ENCODE measurements at regions not wholly inside any gene's neighbourhood (a gene's known extent, or its start where the extent isn't known, plus 50 kb on each side); places are given as distances from the start of the nearest gene placed in this dataset.

DNA sequence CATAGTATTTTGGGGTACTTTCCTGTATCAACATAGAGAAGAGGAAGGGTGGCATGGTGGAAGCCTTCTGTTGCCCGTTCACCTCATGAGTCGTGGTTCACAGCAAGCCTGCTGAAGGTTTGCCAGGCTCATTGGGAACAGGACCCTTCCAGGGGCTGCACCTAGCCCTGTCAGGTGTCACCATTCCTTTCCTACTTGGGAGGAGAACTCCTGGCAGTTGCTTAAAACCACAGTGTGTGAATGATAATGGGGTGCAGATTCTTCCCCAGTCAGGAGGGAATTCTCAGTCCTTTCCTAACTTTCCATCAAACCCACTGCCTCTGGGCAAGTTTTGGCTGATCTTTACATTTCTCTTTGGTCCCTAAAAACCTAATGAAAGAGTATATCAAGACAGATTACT is 99.4 kb upstream of the CTNND2 start:
- H3K4me3 Mint-ChIP-seq: no peak overlapping the region
- peaks cover 2% of the 10 kb centered on the region for H3K27me3 Mint-ChIP-seq (ENCODE audit: insufficient read depth, low read depth)
- no peak overlapping the region for H3K27ac Mint-ChIP-seq
- H3K9me3 Mint-ChIP-seq: peaks cover 12% of the 10 kb centered on the region
- H3F3A ChIP-seq (ENCODE audit: low read depth): no peaks in the 10 kb centered on the region
- no peaks in the 10 kb centered on the region for H3K4me1 ChIP-seq
- peak overlapping the region; percentile 38 for H2AFZ ChIP-seq (replicated peaks)
- H3K4me2 ChIP-seq: no peak overlapping the region
- no peak for DNase-seq (ENCODE audit: low spot score)
- H3K4me3 ChIP-seq: no peak overlapping the region
- no peaks in the 10 kb centered on the region for H3K9me3 ChIP-seq (ENCODE audit: low read depth)
- no peak overlapping the region for H3K9ac ChIP-seq
- no peak overlapping the region for H3K27ac ChIP-seq
- H3K27me3 ChIP-seq: no peaks in the 10 kb centered on the region
- H3K36me3 Mint-ChIP-seq: no peaks in the 10 kb centered on the region
- no peaks in the 10 kb centered on the region for H3K4me1 Mint-ChIP-seq
- no peaks in the 10 kb centered on the region for H3K79me2 ChIP-seq (ENCODE audit: low read depth)
- H3K36me3 ChIP-seq: no peaks in the 10 kb centered on the region
- TF ChIP-seq EZH2 (IDR thresholded peaks at IDR 0.05) (no peak), EZH2phosphoT487 (IDR thresholded peaks at IDR 0.05) (no peak)
- TF ChIP-seq, protein P1, sequence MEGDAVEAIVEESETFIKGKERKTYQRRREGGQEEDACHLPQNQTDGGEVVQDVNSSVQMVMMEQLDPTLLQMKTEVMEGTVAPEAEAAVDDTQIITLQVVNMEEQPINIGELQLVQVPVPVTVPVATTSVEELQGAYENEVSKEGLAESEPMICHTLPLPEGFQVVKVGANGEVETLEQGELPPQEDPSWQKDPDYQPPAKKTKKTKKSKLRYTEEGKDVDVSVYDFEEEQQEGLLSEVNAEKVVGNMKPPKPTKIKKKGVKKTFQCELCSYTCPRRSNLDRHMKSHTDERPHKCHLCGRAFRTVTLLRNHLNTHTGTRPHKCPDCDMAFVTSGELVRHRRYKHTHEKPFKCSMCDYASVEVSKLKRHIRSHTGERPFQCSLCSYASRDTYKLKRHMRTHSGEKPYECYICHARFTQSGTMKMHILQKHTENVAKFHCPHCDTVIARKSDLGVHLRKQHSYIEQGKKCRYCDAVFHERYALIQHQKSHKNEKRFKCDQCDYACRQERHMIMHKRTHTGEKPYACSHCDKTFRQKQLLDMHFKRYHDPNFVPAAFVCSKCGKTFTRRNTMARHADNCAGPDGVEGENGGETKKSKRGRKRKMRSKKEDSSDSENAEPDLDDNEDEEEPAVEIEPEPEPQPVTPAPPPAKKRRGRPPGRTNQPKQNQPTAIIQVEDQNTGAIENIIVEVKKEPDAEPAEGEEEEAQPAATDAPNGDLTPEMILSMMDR (IDR thresholded peaks at IDR 0.05): no peak
- H4K20me1 ChIP-seq (ENCODE audit: low read depth): no peaks in the 10 kb centered on the region

DNA sequence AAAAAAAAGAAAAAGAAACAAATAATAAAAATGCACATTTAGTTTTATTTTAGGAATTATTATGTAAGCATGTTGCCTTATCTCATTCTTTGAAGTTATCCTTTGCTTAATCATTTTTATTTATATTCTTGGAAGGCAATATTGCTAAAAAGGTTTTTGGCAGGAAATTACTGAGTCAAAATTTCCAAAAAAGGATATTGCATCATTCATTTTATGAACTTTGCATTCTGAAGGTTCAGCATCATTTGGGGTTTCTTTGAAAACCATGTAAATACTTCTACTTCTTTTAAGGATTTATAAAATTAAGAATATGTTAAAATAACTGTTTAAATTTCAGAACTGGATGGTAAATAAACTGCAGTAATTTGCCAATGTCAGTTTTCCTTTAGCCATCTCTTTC is 94.2 kb upstream of the CTNND2 start:
- TF ChIP-seq, protein P1 (IDR thresholded peaks at IDR 0.05): no peak
- TF ChIP-seq EZH2phosphoT487 (IDR thresholded peaks at IDR 0.05) (no peak), EZH2 (IDR thresholded peaks at IDR 0.05) (no peak)
- DNase-seq (ENCODE audit: low spot score): no peak
- H3K27me3 Mint-ChIP-seq (ENCODE audit: insufficient read depth, low read depth): no peaks in the 10 kb centered on the region
- Histone ChIP-seq H3K27me3 (no peaks in the 10 kb centered on the region), H3K27ac (no peak overlapping the region), H3K9me3 (ENCODE audit: low read depth) (no peaks in the 10 kb centered on the region), H3F3A (ENCODE audit: low read depth) (no peaks in the 10 kb centered on the region), H4K20me1 (ENCODE audit: low read depth) (no peaks in the 10 kb centered on the region), H3K4me1 (no peaks in the 10 kb centered on the region), H3K9ac (no peak overlapping the region), H3K36me3 (no peaks in the 10 kb centered on the region), H3K4me2 (no peak overlapping the region), H3K79me2 (ENCODE audit: low read depth) (no peaks in the 10 kb centered on the region), H3K4me3 (no peak overlapping the region), H2AFZ (replicated peaks) (no peak overlapping the region)
- H3K36me3 Mint-ChIP-seq: no peaks in the 10 kb centered on the region
- no peaks in the 10 kb centered on the region for H3K4me1 Mint-ChIP-seq
- no peak overlapping the region for H3K4me3 Mint-ChIP-seq
- no peak overlapping the region for H3K27ac Mint-ChIP-seq
- no peaks in the 10 kb centered on the region for H3K9me3 Mint-ChIP-seq

DNA sequence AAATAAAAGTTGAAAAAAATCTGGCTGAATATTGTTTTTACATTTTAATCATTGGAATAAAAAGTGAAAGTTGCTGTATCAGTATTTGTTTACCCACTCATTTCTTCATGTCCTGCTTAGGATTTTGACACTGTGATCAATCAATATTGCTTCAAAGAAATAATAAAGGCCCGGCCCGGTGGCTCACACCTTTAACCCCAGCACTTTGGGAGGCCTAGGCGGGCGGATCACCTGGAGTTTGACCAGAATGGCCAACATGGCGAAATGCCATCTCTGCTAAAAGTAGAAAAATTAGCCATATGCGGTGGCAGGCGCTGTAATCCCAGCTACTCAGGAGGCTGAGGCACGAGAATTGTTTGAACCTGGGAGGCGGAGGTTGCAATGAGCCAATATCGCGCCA is 93.7 kb upstream of the CTNND2 start:
- Mint-ChIP-seq H3K27ac (no peak overlapping the region), H3K36me3 (no peaks in the 10 kb centered on the region), H3K27me3 (ENCODE audit: insufficient read depth, low read depth) (no peaks in the 10 kb centered on the region), H3K9me3 (no peaks in the 10 kb centered on the region), H3K4me1 (no peaks in the 10 kb centered on the region), H3K4me3 (no peak overlapping the region)
- no peak overlapping the region for H3K4me2 ChIP-seq
- H3F3A ChIP-seq (ENCODE audit: low read depth): no peaks in the 10 kb centered on the region
- H3K27ac ChIP-seq: no peak overlapping the region
- H4K20me1 ChIP-seq (ENCODE audit: low read depth): no peaks in the 10 kb centered on the region
- no peaks in the 10 kb centered on the region for H3K79me2 ChIP-seq (ENCODE audit: low read depth)
- no peak overlapping the region for H2AFZ ChIP-seq (replicated peaks)
- H3K27me3 ChIP-seq: no peaks in the 10 kb centered on the region
- no peak for DNase-seq (ENCODE audit: low spot score)
- no peak overlapping the region for H3K9ac ChIP-seq
- H3K36me3 ChIP-seq: no peaks in the 10 kb centered on the region
- no peaks in the 10 kb centered on the region for H3K4me1 ChIP-seq
- H3K4me3 ChIP-seq: no peak overlapping the region
- H3K9me3 ChIP-seq (ENCODE audit: low read depth): no peaks in the 10 kb centered on the region
- TF ChIP-seq EZH2phosphoT487 (IDR thresholded peaks at IDR 0.05): no peak
- TF ChIP-seq EZH2 (IDR thresholded peaks at IDR 0.05): no peak
- TF ChIP-seq, protein P1 (IDR thresholded peaks at IDR 0.05): no peak

DNA sequence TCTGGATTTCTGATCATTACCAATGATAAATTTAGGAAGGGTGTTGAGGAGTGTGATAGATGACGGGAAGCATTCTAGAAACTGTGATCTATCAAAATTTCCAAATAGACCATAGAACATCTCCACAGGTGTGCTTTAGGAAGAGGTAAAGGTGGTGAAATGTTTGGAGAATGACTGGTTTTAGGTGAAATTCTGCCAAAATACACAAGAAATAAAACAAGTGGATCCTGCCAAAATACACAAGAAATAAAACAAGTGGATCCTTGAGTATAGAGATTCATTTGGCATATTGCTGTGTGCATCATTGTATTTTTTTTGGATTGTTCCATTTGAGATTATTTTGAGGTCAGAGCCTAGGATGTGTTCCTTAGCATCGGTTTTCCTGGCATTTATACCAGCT is 88.3 kb upstream of the CTNND2 start:
- Histone ChIP-seq H2AFZ (replicated peaks) (no peak overlapping the region), H3K79me2 (ENCODE audit: low read depth) (no peaks in the 10 kb centered on the region), H3F3A (ENCODE audit: low read depth) (no peaks in the 10 kb centered on the region), H3K27me3 (no peaks in the 10 kb centered on the region), H4K20me1 (ENCODE audit: low read depth) (no peaks in the 10 kb centered on the region), H3K9ac (no peak overlapping the region), H3K4me2 (no peak overlapping the region), H3K36me3 (no peaks in the 10 kb centered on the region), H3K27ac (no peak overlapping the region), H3K9me3 (ENCODE audit: low read depth) (no peaks in the 10 kb centered on the region), H3K4me1 (no peaks in the 10 kb centered on the region), H3K4me3 (no peak overlapping the region)
- no peak for TF ChIP-seq EZH2phosphoT487 (IDR thresholded peaks at IDR 0.05)
- TF ChIP-seq EZH2 (IDR thresholded peaks at IDR 0.05): no peak
- TF ChIP-seq, protein P1 (IDR thresholded peaks at IDR 0.05): no peak
- Mint-ChIP-seq H3K9me3 (no peaks in the 10 kb centered on the region), H3K36me3 (no peaks in the 10 kb centered on the region), H3K27ac (no peak overlapping the region), H3K27me3 (ENCODE audit: insufficient read depth, low read depth) (no peaks in the 10 kb centered on the region), H3K4me1 (no peaks in the 10 kb centered on the region), H3K4me3 (no peak overlapping the region)
- DNase-seq (ENCODE audit: low spot score): no peak
